Neuronal stem cell (in vitro differentiated cells): ENCODE measurements at regions not wholly inside any gene's neighbourhood (a gene's known extent, or its start where the extent isn't known, plus 50 kb on each side); places are given as distances from the start of the nearest gene placed in this dataset.
A peak's percentile ranks its signal among the peaks of the same experiment; 100 is the strongest.

Experiments
- DNase-seq: peaks from one replicate; pipeline ENCODE4 v3.0.0-alpha.2; 2013; ENCODE audit warnings: low spot score
- H2AFZ ChIP-seq: one replicate; pipeline ENCODE4 v1.6.1; 2013; ENCODE audit warnings: mild to moderate bottlenecking, low read length, inconsistent platforms
- H2AK5ac ChIP-seq: 2 replicates; pipeline ENCODE4 v1.6.1; 2013; ENCODE audit warnings: low read depth, mild to moderate bottlenecking, inconsistent platforms, low read length, moderate library complexity, mixed read lengths
- H2BK120ac ChIP-seq: 2 replicates; pipeline ENCODE4 v1.6.1; 2013; ENCODE audit warnings: low read depth, mild to moderate bottlenecking, inconsistent platforms, low read length, moderate library complexity, mixed read lengths
- H2BK12ac ChIP-seq: one replicate; pipeline ENCODE4 v1.6.1; 2013; ENCODE audit warnings: low read length, inconsistent platforms
- H2BK15ac ChIP-seq: 2 replicates; pipeline ENCODE4 v1.6.1; 2013; ENCODE audit warnings: mild to moderate bottlenecking, low read length, inconsistent platforms, mixed read lengths
- H2BK5ac ChIP-seq: one replicate; pipeline ENCODE4 v1.6.1; 2013; ENCODE audit warnings: inconsistent platforms, mild to moderate bottlenecking, low read length, moderate library complexity
- H3K14ac ChIP-seq: one replicate; pipeline ENCODE4 v1.6.1; 2013; ENCODE audit warnings: low read length, inconsistent platforms
- H3K18ac ChIP-seq: 2 replicates; pipeline ENCODE4 v1.6.1; 2013; ENCODE audit warnings: low read length, inconsistent platforms
- H3K23ac ChIP-seq: 2 replicates; pipeline ENCODE4 v1.6.1; 2013; ENCODE audit warnings: low read depth, mild to moderate bottlenecking, mixed read lengths, low read length, inconsistent platforms; ENCODE audit not compliant: poor library complexity
- H3K27ac ChIP-seq: replicated peaks from 3 replicates; pipeline ENCODE4 v1.5.1; 2013; ENCODE audit warnings: low read length, inconsistent platforms
- H3K27me3 ChIP-seq, 3 experiments: 2 replicates each; pipeline ENCODE4 v1.6.1; 2013; ENCODE audit warnings: low read length in 3 of 3, mild to moderate bottlenecking in 2 of 3, inconsistent platforms in 1 of 3, low read depth in 1 of 3, mixed read lengths in 1 of 3, moderate library complexity in 1 of 3; ENCODE audit not compliant: control insufficient read depth in 3 of 3, insufficient read depth in 3 of 3
- H3K36me3 ChIP-seq, 2 donors: replicated peaks in 1 of 2; 2 replicates each; pipeline ENCODE4 v1.6.1; 2013; ENCODE audit warnings: low read length in 2 of 2; ENCODE audit not compliant: control insufficient read depth in 2 of 2, insufficient read depth in 2 of 2
- H3K4ac ChIP-seq: 2 replicates; pipeline ENCODE4 v1.6.1; 2013; ENCODE audit warnings: inconsistent platforms, mild to moderate bottlenecking, low read length, moderate library complexity
- H3K4me1 ChIP-seq, 2 donors: 1 replicate in 1 of 2; 2 replicates in 1 of 2; pipeline ENCODE4 v1.6.1; 2013; ENCODE audit warnings: low read length in 2 of 2, low read depth in 1 of 2; ENCODE audit not compliant: control insufficient read depth in 2 of 2, insufficient read depth in 1 of 2
- H3K4me2 ChIP-seq: one replicate; pipeline ENCODE4 v1.6.1; 2013; ENCODE audit warnings: mild to moderate bottlenecking, low read length, inconsistent platforms; ENCODE audit not compliant: insufficient read depth, poor library complexity, severe bottlenecking
- H3K4me3 ChIP-seq, 2 donors: 2 replicates each; pipeline ENCODE4 v1.5.1; 2013; ENCODE audit warnings: low read length in 2 of 2, mild to moderate bottlenecking in 2 of 2, inconsistent platforms in 1 of 2, moderate library complexity in 1 of 2
- H3K79me1 ChIP-seq: one replicate; pipeline ENCODE4 v1.6.1; 2013; ENCODE audit warnings: low read depth, mild to moderate bottlenecking, inconsistent platforms, low read length, moderate library complexity
- H3K9ac ChIP-seq: one replicate; pipeline ENCODE4 v1.6.1; 2013; ENCODE audit warnings: mild to moderate bottlenecking, low read depth, low read length, inconsistent platforms; ENCODE audit not compliant: poor library complexity
- H3K9me3 ChIP-seq, 2 donors: replicated peaks in 1 of 2; 2 replicates each; pipeline versions ENCODE3 to v1.6.1; 2013; ENCODE audit warnings: low read length in 2 of 2, mild to moderate bottlenecking in 2 of 2, inconsistent platforms in 1 of 2, low read depth in 1 of 2, mixed read lengths in 1 of 2, moderate library complexity in 1 of 2; ENCODE audit not compliant: control insufficient read depth in 2 of 2, insufficient read depth in 1 of 2
- H4K8ac ChIP-seq: one replicate; pipeline ENCODE4 v1.6.1; 2013; ENCODE audit warnings: low read depth, mild to moderate bottlenecking, inconsistent platforms, low read length, moderate library complexity
- H4K91ac ChIP-seq: one replicate; pipeline ENCODE4 v1.6.1; 2013; ENCODE audit warnings: low read length, low read depth, mild to moderate bottlenecking, inconsistent platforms; ENCODE audit not compliant: poor library complexity
- WGBS, 2 donors: extraction: QIAGEN DNeasy Blood & Tissue Kit; methylation state at CpG; one replicate each; pipeline ENCODE4 v1.1.7; 2013; ENCODE audit warnings: missing lambda C conversion rate in 2 of 2, mixed read lengths in 1 of 2; ENCODE audit not compliant: insufficient read length in 2 of 2, insufficient replicate concordance in 1 of 2; ENCODE audit errors: extremely low coverage in 2 of 2; 5-methylcytosine and 5-hydroxymethylcytosine counted together

DNA sequence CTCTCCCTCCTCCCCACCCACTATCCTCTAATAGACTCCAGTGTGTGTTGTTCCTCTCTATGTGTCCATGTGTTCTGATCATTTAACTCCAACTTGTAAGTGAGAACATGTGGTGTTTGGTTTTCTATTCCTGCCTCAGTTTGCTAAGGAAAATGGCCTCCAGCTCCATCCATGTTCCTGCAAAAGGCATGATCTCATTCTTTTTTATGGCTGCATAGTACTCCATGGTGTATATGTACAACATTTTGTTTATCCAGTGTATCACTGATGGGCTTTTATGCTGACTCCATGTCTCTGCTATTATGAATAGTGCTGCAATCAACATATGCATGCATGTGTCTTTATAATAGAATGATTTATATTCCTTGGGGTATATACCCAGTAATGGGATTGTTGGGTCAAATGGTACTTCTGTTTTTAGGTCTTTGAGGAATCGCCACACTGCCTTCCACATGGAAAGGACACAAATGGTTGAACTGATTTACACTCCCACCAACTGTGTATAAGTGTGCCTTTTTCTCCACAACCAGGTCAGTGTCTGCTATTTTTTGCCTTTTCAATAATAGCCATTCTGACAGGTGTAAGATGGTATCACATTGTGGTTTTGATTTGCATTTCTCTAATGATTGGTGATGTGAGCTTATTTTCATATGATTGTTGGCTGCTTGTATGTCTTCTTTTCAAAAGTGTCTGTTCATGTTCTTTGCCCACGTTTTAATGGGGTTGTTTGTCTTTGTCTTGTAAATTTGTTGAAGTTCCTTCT, 96.5 kb upstream of the DAB2 start:
- Histone ChIP-seq H3K9ac (no peak overlapping the region), H2BK12ac (no peak overlapping the region), H3K36me3 (no peaks in the 10 kb centered on the region), H3K23ac (no peak overlapping the region), H3K9me3 (no peaks in the 10 kb centered on the region), H2AK5ac (no peak overlapping the region), H2BK15ac (no peak overlapping the region), H2AFZ (no peak overlapping the region), H3K27me3 (no peaks in the 10 kb centered on the region), H3K14ac (no peak overlapping the region), H3K27ac (no peak overlapping the region), H3K4me1 (peaks cover 0 to 2% of the 10 kb centered on the region in 2 donors), H3K79me1 (no peaks in the 10 kb centered on the region), H3K18ac (no peak overlapping the region), H4K8ac (no peak overlapping the region), H4K91ac (no peak overlapping the region), H3K4me3 (no peak overlapping the region), H3K4me2 (no peak overlapping the region), H2BK5ac (no peak overlapping the region), H2BK120ac (no peak overlapping the region), H3K4ac (no peak overlapping the region)
- WGBS, 2 donors = no CpG with 5 or more reads among the region's 2 CpGs
- DNase-seq = no peak

DNA sequence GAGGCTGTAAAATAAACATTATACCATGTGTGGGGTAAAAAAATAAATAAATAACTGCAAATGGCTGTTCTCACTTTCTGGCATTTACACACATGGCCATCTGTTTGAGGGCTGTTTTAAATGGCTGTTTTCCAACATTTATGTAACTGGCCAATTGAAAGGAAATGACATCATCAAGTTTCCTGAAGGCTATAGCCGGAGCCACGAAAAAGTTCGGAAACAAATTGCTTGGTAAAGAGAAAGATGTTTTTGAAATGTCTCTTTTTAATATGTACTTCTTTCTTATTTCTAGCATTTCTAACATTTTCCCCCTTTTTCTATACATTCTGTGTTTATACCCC, 95.4 kb upstream of the DAB2 start:
- WGBS, 2 donors = no CpG with 5 or more reads among the region's 3 CpGs
- H2AK5ac ChIP-seq = no peak overlapping the region
- peak overlapping the region; percentile 44 for H2AFZ ChIP-seq
- H3K18ac ChIP-seq = no peak overlapping the region
- H3K4me3 ChIP-seq = no peak overlapping the region
- H3K23ac ChIP-seq = no peak overlapping the region
- no peak overlapping the region for H4K8ac ChIP-seq
- no peak for DNase-seq
- H3K79me1 ChIP-seq = no peaks in the 10 kb centered on the region
- H2BK12ac ChIP-seq = no peak overlapping the region
- no peak overlapping the region for H3K4me2 ChIP-seq
- H2BK15ac ChIP-seq = no peak overlapping the region
- H3K36me3 ChIP-seq = no peaks in the 10 kb centered on the region
- no peak overlapping the region for H3K4ac ChIP-seq
- no peaks in the 10 kb centered on the region for H3K27me3 ChIP-seq
- no peak overlapping the region for H2BK5ac ChIP-seq
- no peak overlapping the region for H4K91ac ChIP-seq
- no peaks in the 10 kb centered on the region for H3K9me3 ChIP-seq
- H2BK120ac ChIP-seq = no peak overlapping the region
- H3K27ac ChIP-seq = no peak overlapping the region
- H3K14ac ChIP-seq = no peak overlapping the region
- H3K9ac ChIP-seq = no peak overlapping the region
- H3K4me1 ChIP-seq = peaks cover 0 to 2% of the 10 kb centered on the region in 2 donors

DNA sequence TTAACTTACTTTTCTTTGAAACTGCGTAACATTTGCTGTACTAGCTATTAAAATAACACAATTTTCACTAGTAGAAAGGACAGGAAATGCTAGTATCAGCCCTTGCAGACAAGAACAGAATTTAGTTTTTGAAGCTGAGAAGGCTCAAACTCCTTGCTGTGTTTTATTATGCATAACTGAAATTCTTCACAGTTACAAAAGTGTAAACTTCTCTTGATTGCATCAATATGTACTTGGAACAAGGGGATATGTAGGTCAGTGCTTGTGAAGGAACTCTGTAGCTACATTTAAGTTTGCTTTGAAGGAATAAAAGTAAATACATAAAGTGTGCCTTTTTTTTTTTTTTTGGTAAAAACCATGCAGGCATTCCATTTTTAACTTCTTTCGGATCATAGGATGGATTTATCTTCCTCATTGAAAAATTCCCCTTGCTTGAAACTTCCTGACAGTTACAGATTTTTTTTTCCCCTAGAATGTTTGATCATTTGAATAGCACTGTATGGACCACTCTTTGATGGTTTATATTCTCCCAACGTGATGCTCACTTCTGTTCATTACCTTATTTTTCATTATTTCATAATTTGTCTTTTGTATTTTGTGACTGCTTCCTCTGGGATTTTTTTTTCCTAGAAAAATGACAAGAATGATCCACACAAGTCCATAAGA, 94.9 kb upstream of the DAB2 start:
- Histone ChIP-seq H4K8ac (no peak overlapping the region), H3K27me3 (no peaks in the 10 kb centered on the region), H3K4ac (no peak overlapping the region), H2AFZ (peak overlapping the region; percentile 44), H3K4me1 (peaks cover 0 to 2% of the 10 kb centered on the region in 2 donors), H2BK12ac (no peak overlapping the region), H3K9me3 (no peaks in the 10 kb centered on the region), H3K23ac (no peak overlapping the region), H2BK120ac (no peak overlapping the region), H3K36me3 (no peaks in the 10 kb centered on the region), H3K4me3 (no peak overlapping the region), H3K4me2 (no peak overlapping the region), H3K14ac (no peak overlapping the region), H4K91ac (no peak overlapping the region), H2BK5ac (no peak overlapping the region), H3K18ac (no peak overlapping the region), H3K79me1 (no peaks in the 10 kb centered on the region), H3K9ac (no peak overlapping the region), H2AK5ac (no peak overlapping the region), H2BK15ac (no peak overlapping the region), H3K27ac (no peak overlapping the region)
- WGBS, 2 donors = no CpG with 5 or more reads among the region's 3 CpGs
- no peak for DNase-seq

DNA sequence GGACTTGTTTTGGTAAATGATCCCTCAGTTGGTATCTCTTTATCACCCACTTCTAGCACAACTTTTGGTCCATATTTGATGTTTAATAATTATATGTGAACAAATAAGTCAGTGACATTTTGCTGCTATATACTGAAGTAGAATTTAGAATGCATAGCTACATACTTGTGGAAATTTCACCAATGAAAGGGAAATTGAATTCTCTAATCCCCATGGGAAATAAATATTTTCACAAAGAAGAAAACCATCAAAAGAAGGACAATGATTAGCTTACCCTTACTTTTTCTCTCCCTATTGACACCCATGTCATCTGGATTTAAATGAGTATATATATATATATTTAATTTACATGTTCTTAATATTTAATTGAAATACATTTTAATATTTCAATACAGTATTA, 94.3 kb upstream of the DAB2 start:
- Histone ChIP-seq H2AFZ (no peak overlapping the region), H3K14ac (no peak overlapping the region), H3K4me2 (no peak overlapping the region), H2BK12ac (no peak overlapping the region), H4K91ac (no peak overlapping the region), H2BK15ac (no peak overlapping the region), H3K79me1 (no peaks in the 10 kb centered on the region), H3K9me3 (no peaks in the 10 kb centered on the region), H2BK5ac (no peak overlapping the region), H3K4ac (no peak overlapping the region), H3K36me3 (no peaks in the 10 kb centered on the region), H2BK120ac (no peak overlapping the region), H3K4me3 (no peak overlapping the region), H3K23ac (no peak overlapping the region), H3K27me3 (no peaks in the 10 kb centered on the region), H2AK5ac (no peak overlapping the region), H3K4me1 (peaks cover 0 to 2% of the 10 kb centered on the region in 2 donors), H3K9ac (no peak overlapping the region), H4K8ac (no peak overlapping the region), H3K27ac (no peak overlapping the region), H3K18ac (no peak overlapping the region)
- no peak for DNase-seq
